HEK293 (cell line): ENCODE measurements at regions not wholly inside any gene's neighbourhood (a gene's known extent, or its start where the extent isn't known, plus 50 kb on each side); places are given as distances from the start of the nearest gene placed in this dataset.

Experiments
- GLI4 ChIP-seq: fragments of 450-650 bp; formaldehyde crosslinking; IDR thresholded peaks from 2 replicates; pipeline ENCODE4 v1.5.1; 2016; ENCODE audit warnings: missing biosample characterization, missing genetic modification characterization
- SCRT2 ChIP-seq: fragments of 450-650 bp; formaldehyde crosslinking; IDR thresholded peaks from 2 replicates; pipeline ENCODE4 v1.5.1; 2016; ENCODE audit warnings: missing biosample characterization, missing genetic modification characterization
- SP2 ChIP-seq: fragments of 450-650 bp; formaldehyde crosslinking; IDR thresholded peaks from 2 replicates; pipeline ENCODE4 v1.5.1; 2016; ENCODE audit warnings: missing biosample characterization, missing genetic modification characterization
- ZNF155 ChIP-seq: fragments of 450-650 bp; formaldehyde crosslinking; IDR thresholded peaks from 2 replicates; pipeline ENCODE4 v1.5.1; 2016; ENCODE audit warnings: missing biosample characterization, missing genetic modification characterization
- TF ChIP-seq, protein P1 (sequence below): fragments of 450-650 bp; formaldehyde crosslinking; IDR thresholded peaks from 2 replicates; pipeline ENCODE4 v1.5.1; 2016; ENCODE audit warnings: missing biosample characterization, missing genetic modification characterization
- TF ChIP-seq, protein P2 (sequence below): sonication (generic); formaldehyde crosslinking; IDR thresholded peaks from 2 replicates; pipeline ENCODE4 v1.8.1; 2022; ENCODE audit warnings: mild to moderate bottlenecking, moderate library complexity, missing genetic modification reagents
- TF ChIP-seq, protein P3 (sequence below): fragments of 450-650 bp; formaldehyde crosslinking; IDR thresholded peaks from 2 replicates; pipeline ENCODE4 v1.5.1; 2016; ENCODE audit warnings: missing biosample characterization, missing genetic modification characterization

DNA sequence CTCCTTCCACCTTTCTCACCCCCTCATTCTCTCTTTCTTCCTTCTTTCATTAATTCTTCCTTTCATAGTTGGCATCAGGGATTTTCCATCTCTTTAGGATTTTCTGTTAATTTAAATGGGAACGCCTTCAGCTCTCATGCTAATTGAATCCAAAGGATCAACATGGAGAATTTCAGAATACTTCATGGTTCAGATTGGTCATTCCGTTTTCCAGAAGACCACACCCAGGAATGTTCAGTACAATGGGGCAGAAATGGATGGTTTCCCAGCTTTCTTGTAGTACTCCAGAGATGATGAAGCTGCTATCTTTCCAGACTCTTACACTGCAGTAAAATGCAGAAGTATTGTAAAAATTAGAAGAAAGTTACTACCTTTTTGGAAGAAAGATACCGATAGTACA lies 440.0 kb downstream of the DAD1 start:
- TF ChIP-seq SP2 (tag by site-specific recombination) (no peak), GLI4 (no peak), ZNF155 (tag by site-specific recombination) (no peak), SCRT2 (tag by site-specific recombination) (no peak)
- TF ChIP-seq, protein P1, sequence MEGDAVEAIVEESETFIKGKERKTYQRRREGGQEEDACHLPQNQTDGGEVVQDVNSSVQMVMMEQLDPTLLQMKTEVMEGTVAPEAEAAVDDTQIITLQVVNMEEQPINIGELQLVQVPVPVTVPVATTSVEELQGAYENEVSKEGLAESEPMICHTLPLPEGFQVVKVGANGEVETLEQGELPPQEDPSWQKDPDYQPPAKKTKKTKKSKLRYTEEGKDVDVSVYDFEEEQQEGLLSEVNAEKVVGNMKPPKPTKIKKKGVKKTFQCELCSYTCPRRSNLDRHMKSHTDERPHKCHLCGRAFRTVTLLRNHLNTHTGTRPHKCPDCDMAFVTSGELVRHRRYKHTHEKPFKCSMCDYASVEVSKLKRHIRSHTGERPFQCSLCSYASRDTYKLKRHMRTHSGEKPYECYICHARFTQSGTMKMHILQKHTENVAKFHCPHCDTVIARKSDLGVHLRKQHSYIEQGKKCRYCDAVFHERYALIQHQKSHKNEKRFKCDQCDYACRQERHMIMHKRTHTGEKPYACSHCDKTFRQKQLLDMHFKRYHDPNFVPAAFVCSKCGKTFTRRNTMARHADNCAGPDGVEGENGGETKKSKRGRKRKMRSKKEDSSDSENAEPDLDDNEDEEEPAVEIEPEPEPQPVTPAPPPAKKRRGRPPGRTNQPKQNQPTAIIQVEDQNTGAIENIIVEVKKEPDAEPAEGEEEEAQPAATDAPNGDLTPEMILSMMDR (tag by site-specific recombination) = no peak
- TF ChIP-seq, protein P2, sequence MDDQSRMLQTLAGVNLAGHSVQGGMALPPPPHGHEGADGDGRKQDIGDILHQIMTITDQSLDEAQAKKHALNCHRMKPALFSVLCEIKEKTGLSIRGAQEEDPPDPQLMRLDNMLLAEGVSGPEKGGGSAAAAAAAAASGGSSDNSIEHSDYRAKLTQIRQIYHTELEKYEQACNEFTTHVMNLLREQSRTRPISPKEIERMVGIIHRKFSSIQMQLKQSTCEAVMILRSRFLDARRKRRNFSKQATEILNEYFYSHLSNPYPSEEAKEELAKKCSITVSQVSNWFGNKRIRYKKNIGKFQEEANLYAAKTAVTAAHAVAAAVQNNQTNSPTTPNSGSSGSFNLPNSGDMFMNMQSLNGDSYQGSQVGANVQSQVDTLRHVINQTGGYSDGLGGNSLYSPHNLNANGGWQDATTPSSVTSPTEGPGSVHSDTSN (CRISPR knock-in tag) = no peak
- TF ChIP-seq, protein P3, sequence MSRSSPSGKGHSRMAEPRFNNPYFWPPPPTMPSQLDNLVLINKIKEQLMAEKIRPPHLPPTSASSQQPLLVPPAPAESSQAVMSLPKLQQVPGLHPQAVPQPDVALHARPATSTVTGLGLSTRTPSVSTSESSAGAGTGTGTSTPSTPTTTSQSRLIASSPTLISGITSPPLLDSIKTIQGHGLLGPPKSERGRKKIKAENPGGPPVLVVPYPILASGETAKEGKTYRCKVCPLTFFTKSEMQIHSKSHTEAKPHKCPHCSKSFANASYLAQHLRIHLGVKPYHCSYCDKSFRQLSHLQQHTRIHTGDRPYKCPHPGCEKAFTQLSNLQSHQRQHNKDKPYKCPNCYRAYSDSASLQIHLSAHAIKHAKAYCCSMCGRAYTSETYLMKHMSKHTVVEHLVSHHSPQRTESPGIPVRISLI (tag by site-specific recombination) = no peak
